ENCODE measurements at regions not wholly inside any gene's neighbourhood (a gene's known extent, or its start where the extent isn't known, plus 50 kb on each side); places are given as distances from the start of the nearest gene placed in this dataset.

- Histone ChIP-seq H3K4me3 (ENCODE audit: low read depth in 2 of 2, low read length in 2 of 2) (no peak overlapping the region), H3K27ac (ENCODE audit: low read length) (no peak overlapping the region), H3K36me3 (ENCODE audit: control insufficient read depth, insufficient read depth, low read length) (no peaks in the 10 kb centered on the region), H3K9me3 (ENCODE audit: control insufficient read depth, insufficient read depth, low read depth, low read length) (no peaks in the 10 kb centered on the region), H3K4me1 (ENCODE audit: control insufficient read depth, insufficient read depth, low read length) (no peaks in the 10 kb centered on the region), H3K27me3 (ENCODE audit: control insufficient read depth, insufficient read depth, low read length) (no peaks in the 10 kb centered on the region; the same call in 1 of the 2 replicates)
- intact Hi-C loops (cut with micrococcal nuclease; ENCODE audit: unreplicated experiment) = no loop called here
- ChIA-PET POLR2A (no interaction called here), CTCF (interaction anchor here (0.6 kb wide), 1 partner anchor 10 kb away, joined by 3 read pairs; no protein-coding TSS in a partner anchor)
- no peak for ATAC-seq
- no peak for DNase-seq (ENCODE audit: low read depth, low spot score)
- BruUV-seq (replicated peaks) = no TSS peak
- in situ Hi-C loops (cut with HindIII; ENCODE audit: low pct_unique_long_range_greater_than_20kb, low sequenced_read_pairs) = no loop called here
- TF ChIP-seq CTCF (IDR thresholded peaks at IDR 0.05) (no peak), REST (IDR thresholded peaks at IDR 0.05; ENCODE audit: insufficient read depth in 1 of 2, low read depth in 2 of 2, low read length in 1 of 2) (no peak), SIN3A (IDR thresholded peaks at IDR 0.05; ENCODE audit: borderline replicate concordance, insufficient read depth, low read depth, low read length) (no peak), POLR2AphosphoS5 (IDR thresholded peaks at IDR 0.05; ENCODE audit: low read depth, low read length) (no peak), TCF7L2 (IDR thresholded peaks at IDR 0.05; ENCODE audit: low read depth, low read length) (no peak)
Observed at GRCh38 chr20:60252866-60253265, 294.6 kb downstream of the CDH26 start.

- Histone ChIP-seq H3K4me3 (ENCODE audit: low read depth in 2 of 2, low read length in 2 of 2) (no peak overlapping the region), H3K27ac (ENCODE audit: low read length) (no peak overlapping the region), H3K9me3 (ENCODE audit: control insufficient read depth, insufficient read depth, low read depth, low read length) (no peaks in the 10 kb centered on the region), H3K36me3 (ENCODE audit: control insufficient read depth, insufficient read depth, low read length) (no peaks in the 10 kb centered on the region), H3K4me1 (ENCODE audit: control insufficient read depth, insufficient read depth, low read length) (no peaks in the 10 kb centered on the region), H3K27me3 (ENCODE audit: control insufficient read depth, insufficient read depth, low read length) (no peaks in the 10 kb centered on the region; the same call in 1 of the 2 replicates)
- ATAC-seq = no peak
- BruUV-seq (replicated peaks) = no TSS peak
- DNase-seq (ENCODE audit: low read depth, low spot score) = no peak
- in situ Hi-C loops (cut with HindIII; ENCODE audit: low pct_unique_long_range_greater_than_20kb, low sequenced_read_pairs) (no loop called here), intact Hi-C loops (cut with micrococcal nuclease; ENCODE audit: unreplicated experiment) (no loop called here)
- ChIA-PET POLR2A (no interaction called here), CTCF (interaction anchor here (0.6 kb wide), 1 partner anchor 9 kb away, joined by 3 read pairs; no protein-coding TSS in a partner anchor)
- no peak for TF ChIP-seq REST (IDR thresholded peaks at IDR 0.05; ENCODE audit: insufficient read depth in 1 of 2, low read depth in 2 of 2, low read length in 1 of 2)
- TF ChIP-seq POLR2AphosphoS5 (IDR thresholded peaks at IDR 0.05; ENCODE audit: low read depth, low read length) = no peak
- TF ChIP-seq SIN3A (IDR thresholded peaks at IDR 0.05; ENCODE audit: borderline replicate concordance, insufficient read depth, low read depth, low read length) = no peak
- TF ChIP-seq CTCF (IDR thresholded peaks at IDR 0.05) = no peak
- TF ChIP-seq TCF7L2 (IDR thresholded peaks at IDR 0.05; ENCODE audit: low read depth, low read length) = no peak
Observed at GRCh38 chr20:60253471-60253870, 295.2 kb downstream of the CDH26 start.

Data from Panc1 (cell line).